Right renal pelvis (tissue), 4 donors: ENCODE measurements at regions not wholly inside any gene's neighbourhood (a gene's known extent, or its start where the extent isn't known, plus 50 kb on each side); places are given as distances from the start of the nearest gene placed in this dataset.
"Not testable (repeated sequence)": the region's sequence is repeated elsewhere in the genome, so short reads cannot be mapped to it uniquely, and the experiment has no call there.

ENCODE experiments used
- DNase-seq, 4 donors: peaks; one replicate each; pipeline ENCODE4 v3.0.0-alpha.2; 2013; ENCODE audit warnings: low read depth in 4 of 4, low spot score in 3 of 4, missing footprints in 1 of 4

- no peak for DNase-seq
These were observed 70.6 kb downstream of the SMPDL3A start for GRCh38 chr6:122859676-122860075.

GRCh38 chr6:122861594-122861993 is 72.5 kb downstream of the SMPDL3A start:
- DNase-seq, result no peak

- no peak for DNase-seq
These were observed 79.1 kb downstream of the SMPDL3A start for GRCh38 chr6:122868137-122868536.

- DNase-seq, result peak; percentile 4 to 12 (median 8)
These were observed 80.5 kb downstream of the SMPDL3A start for GRCh38 chr6:122869437-122870024.

GRCh38 chr6:122871079-122871478 is 82.0 kb downstream of the SMPDL3A start:
- no peak for DNase-seq

GRCh38 chr6:122872311-122872710 is 83.3 kb downstream of the SMPDL3A start:
- DNase-seq, result no peak

- DNase-seq, result no peak
These were observed 88.2 kb downstream of the SMPDL3A start for GRCh38 chr6:122877302-122877701.

- DNase-seq, result no peak
These were observed 89.7 kb downstream of the SMPDL3A start for GRCh38 chr6:122878796-122879195.

- no peak for DNase-seq
These were observed 97.4 kb downstream of the SMPDL3A start for GRCh38 chr6:122886481-122886880.

GRCh38 chr6:122887941-122888340 is 98.9 kb downstream of the SMPDL3A start:
- DNase-seq, result no peak

- DNase-seq, result not testable (repeated sequence)
These were observed 99.6 kb downstream of the SMPDL3A start for GRCh38 chr6:122888680-122889079.

GRCh38 chr6:122890250-122890649 is 101.2 kb downstream of the SMPDL3A start:
- no peak for DNase-seq

- no peak for DNase-seq
These were observed 101.2 kb upstream of the CLVS2 start for GRCh38 chr6:122894791-122895190.

- DNase-seq, result no peak
These were observed 93.7 kb upstream of the CLVS2 start for GRCh38 chr6:122902326-122902725.

GRCh38 chr6:122903266-122903915 is 92.6 kb upstream of the CLVS2 start:
- DNase-seq, result no peak

- no peak for DNase-seq
These were observed 91.9 kb upstream of the CLVS2 start for GRCh38 chr6:122904166-122904565.

- no peak for DNase-seq
These were observed 82.5 kb upstream of the CLVS2 start for GRCh38 chr6:122913558-122913957.

GRCh38 chr6:122918714-122919113 is 77.3 kb upstream of the CLVS2 start:
- DNase-seq, result no peak

GRCh38 chr6:122930252-122931180 is 65.5 kb upstream of the CLVS2 start:
- DNase-seq, result no peak

GRCh38 chr6:122931916-122932315 is 64.1 kb upstream of the CLVS2 start:
- no peak for DNase-seq

- not testable (repeated sequence) for DNase-seq
These were observed 51.1 kb upstream of the CLVS2 start for GRCh38 chr6:122944936-122945335.
